Osteoblast (primary cell): ENCODE measurements at regions not wholly inside any gene's neighbourhood (a gene's known extent, or its start where the extent isn't known, plus 50 kb on each side); places are given as distances from the start of the nearest gene placed in this dataset.

Experiments used
- DNase-seq: peaks from one replicate; pipeline ENCODE4 v3.0.0; 2011; ENCODE audit warnings: low spot score, mixed read lengths; ENCODE audit not compliant: insufficient read length; ENCODE audit errors: missing footprints
- H2AFZ ChIP-seq: 2 replicates; pipeline ENCODE4 v1.6.0; 2011; ENCODE audit warnings: mild to moderate bottlenecking, low read length
- H3K27ac ChIP-seq: 2 replicates; pipeline ENCODE4 v1.5.1; 2011; ENCODE audit warnings: mild to moderate bottlenecking, low read depth, low read length, moderate library complexity
- H3K27me3 ChIP-seq: 2 replicates; pipeline ENCODE4 v1.6.0; 2012; ENCODE audit warnings: mild to moderate bottlenecking, control low read depth, inconsistent platforms, low read length, moderate library complexity; ENCODE audit not compliant: insufficient read depth
- H3K36me3 ChIP-seq: 2 replicates; pipeline ENCODE4 v1.5.1; 2011; ENCODE audit warnings: mild to moderate bottlenecking, low read length, control low read depth, moderate library complexity; ENCODE audit not compliant: insufficient read depth
- H3K4me1 ChIP-seq: 2 replicates; pipeline ENCODE4 v1.5.1; 2011; ENCODE audit warnings: mild to moderate bottlenecking, low read length, control low read depth, moderate library complexity; ENCODE audit not compliant: insufficient read depth
- H3K4me2 ChIP-seq: 2 replicates; pipeline ENCODE4 v1.6.0; 2011; ENCODE audit warnings: mild to moderate bottlenecking, low read length; ENCODE audit not compliant: insufficient read depth
- H3K4me3 ChIP-seq: fragments of 200-600 bp; sonication (generic); 3 replicates; pipeline ENCODE4 v1.5.1; 2012; ENCODE audit warnings: mild to moderate bottlenecking, low read length, inconsistent platforms; ENCODE audit not compliant: insufficient read depth
- H3K79me2 ChIP-seq: 2 replicates; pipeline ENCODE4 v1.6.0; 2012; ENCODE audit warnings: mild to moderate bottlenecking, low read length, control low read depth, inconsistent platforms; ENCODE audit not compliant: insufficient read depth
- H3K9me3 ChIP-seq: 2 replicates; pipeline ENCODE4 v1.5.1; 2011; ENCODE audit warnings: low read depth, low read length, control low read depth
- H4K20me1 ChIP-seq: 2 replicates; pipeline ENCODE4 v1.6.0; 2012; ENCODE audit warnings: mild to moderate bottlenecking, low read length, control low read depth; ENCODE audit not compliant: insufficient read depth
- CTCF ChIP-seq: IDR thresholded peaks from 2 replicates; pipeline ENCODE4 v1.5.1; 2011; ENCODE audit warnings: mild to moderate bottlenecking, low read depth, low read length, moderate library complexity; ENCODE audit errors: extremely low read depth

GRCh38 chr5:175113947-175114346 is 330.0 kb downstream of the DRD1 start:
- Histone ChIP-seq H3K79me2 (no peaks in the 10 kb centered on the region), H3K4me1 (no peaks in the 10 kb centered on the region)
- TF ChIP-seq CTCF, result no peak

GRCh38 chr5:175109058-175109755 is 334.8 kb downstream of the DRD1 start:
- no peak for DNase-seq
- Histone ChIP-seq H3K27me3 (no peaks in the 10 kb centered on the region), H3K4me2 (no peak overlapping the region), H2AFZ (no peak overlapping the region), H3K36me3 (no peaks in the 10 kb centered on the region), H3K9me3 (no peaks in the 10 kb centered on the region), H3K79me2 (no peaks in the 10 kb centered on the region), H3K27ac (no peak overlapping the region), H3K4me1 (no peaks in the 10 kb centered on the region), H4K20me1 (no peaks in the 10 kb centered on the region), H3K4me3 (no peak overlapping the region)
- TF ChIP-seq CTCF, result no peak

More at GRCh38 chr5:175113947-175114346, 330.0 kb downstream of the DRD1 start:
- Histone ChIP-seq H3K27me3 (no peaks in the 10 kb centered on the region), H4K20me1 (no peaks in the 10 kb centered on the region), H3K4me3 (no peak overlapping the region), H3K9me3 (peaks cover 2% of the 10 kb centered on the region), H3K27ac (no peak overlapping the region), H2AFZ (no peak overlapping the region), H3K36me3 (no peaks in the 10 kb centered on the region), H3K4me2 (no peak overlapping the region)
- no peak for DNase-seq

- Histone ChIP-seq H3K4me1 (no peaks in the 10 kb centered on the region), H3K27me3 (no peaks in the 10 kb centered on the region), H3K4me2 (no peak overlapping the region), H3K79me2 (no peaks in the 10 kb centered on the region), H3K9me3 (no peaks in the 10 kb centered on the region), H4K20me1 (no peaks in the 10 kb centered on the region), H3K36me3 (no peaks in the 10 kb centered on the region), H2AFZ (no peak overlapping the region), H3K4me3 (no peak overlapping the region), H3K27ac (no peak overlapping the region)
- no peak for TF ChIP-seq CTCF
- DNase-seq, result no peak
Measured at GRCh38 chr5:175107865-175108264, 336.1 kb downstream of the DRD1 start.

GRCh38 chr5:175107028-175107588 is 336.9 kb downstream of the DRD1 start:
- Histone ChIP-seq H2AFZ (no peak overlapping the region), H3K27me3 (no peaks in the 10 kb centered on the region), H3K4me1 (no peaks in the 10 kb centered on the region), H3K36me3 (no peaks in the 10 kb centered on the region), H3K4me3 (no peak overlapping the region), H4K20me1 (no peaks in the 10 kb centered on the region), H3K79me2 (no peaks in the 10 kb centered on the region), H3K9me3 (no peaks in the 10 kb centered on the region), H3K27ac (no peak overlapping the region), H3K4me2 (no peak overlapping the region)
- no peak for DNase-seq
- TF ChIP-seq CTCF, result no peak
